Spleen (tissue), 11 donors: ENCODE measurements at regions not wholly inside any gene's neighbourhood (a gene's known extent, or its start where the extent isn't known, plus 50 kb on each side); places are given as distances from the start of the nearest gene placed in this dataset.
"Not testable (repeated sequence)": the region's sequence is repeated elsewhere in the genome, so short reads cannot be mapped to it uniquely, and the experiment has no call there.

Experiments used
- DNase-seq: peaks from one replicate; pipeline ENCODE4 v3.0.0-alpha.2; 2020
- H3K27ac ChIP-seq, 8 donors: fragments of 200-600 bp; sonication (generic) in 7 of 8; 1 replicate in 4 of 8; 2 replicates in 4 of 8; pipeline versions ENCODE4 v1.5.0 to v1.8.0; 2016 to 2021; ENCODE audit warnings: inconsistent platforms in 4 of 8, mild to moderate bottlenecking in 4 of 8, moderate library complexity in 1 of 8
- H3K27me3 ChIP-seq, 7 donors: fragments of 200-600 bp; sonication (generic) in 6 of 7; replicated peaks in 1 of 7; 1 replicate in 4 of 7; 2 replicates in 3 of 7; pipeline versions ENCODE4 v1.5.0 to v1.8.0; 2016 to 2021; ENCODE audit warnings: inconsistent platforms in 3 of 7, mild to moderate bottlenecking in 1 of 7
- H3K36me3 ChIP-seq, 6 donors: fragments of 200-600 bp; sonication (generic) in 5 of 6; 1 replicate in 4 of 6; 2 replicates in 2 of 6; pipeline versions ENCODE4 v1.5.0 to v1.8.0; 2016 to 2021; ENCODE audit warnings: inconsistent platforms in 2 of 6
- H3K4me1 ChIP-seq, 6 donors: fragments of 200-600 bp; sonication (generic) in 5 of 6; 1 replicate in 3 of 6; 2 replicates in 3 of 6; pipeline versions ENCODE4 v1.5.0 to v1.8.0; 2016 to 2021; ENCODE audit warnings: inconsistent platforms in 3 of 6
- H3K4me3 ChIP-seq, 8 donors: fragments of 200-600 bp; sonication (generic) in 7 of 8; 1 replicate in 4 of 8; 2 replicates in 4 of 8; pipeline versions ENCODE4 v1.5.0 to v1.8.0; 2016 to 2021; ENCODE audit warnings: inconsistent platforms in 4 of 8, mild to moderate bottlenecking in 4 of 8, moderate library complexity in 2 of 8
- H3K9me3 ChIP-seq, 8 donors: fragments of 200-600 bp; sonication (generic) in 7 of 8; 1 replicate in 4 of 8; 2 replicates in 4 of 8; pipeline versions ENCODE4 v1.5.0 to v1.8.0; 2016 to 2021; ENCODE audit warnings: inconsistent platforms in 4 of 8
- CTCF ChIP-seq, 11 experiments: fragments of 200-600 bp in 7 of 11; fragments of 450-650 bp in 4 of 11; sonication (generic) in 4 of 11; IDR thresholded peaks in 8 of 11; conservative IDR thresholded peaks in 3 of 11; 1 replicate in 7 of 11; 2 replicates in 4 of 11; pipeline versions ENCODE4 v1.4.0 to v1.8.0; 2016 to 2021; ENCODE audit warnings: antibody characterized with exemption in 11 of 11, inconsistent platforms in 4 of 11, mild to moderate bottlenecking in 1 of 11
- POLR2A ChIP-seq, 3 donors: fragments of 450-650 bp; IDR thresholded peaks; one replicate each; pipeline ENCODE4 v1.5.1; 2017; ENCODE audit warnings: antibody characterized with exemption in 3 of 3, mild to moderate bottlenecking in 1 of 3
- POLR2AphosphoS5 ChIP-seq, 3 donors: sonication (generic); formaldehyde crosslinking; IDR thresholded peaks; one replicate each; pipeline ENCODE4 v1.5.1; 2017; ENCODE audit warnings: antibody characterized with exemption in 3 of 3
- WGBS, 5 donors: extraction: QIAGEN DNeasy Blood & Tissue Kit in 3 of 5; methylation state at CpG; one replicate each; pipeline versions ENCODE4 v1.1.5 to v1.1.7; 2013 to 2018; 5-methylcytosine and 5-hydroxymethylcytosine counted together
- intact Hi-C: fragments of 100-400 bp; cut with DNase I; formaldehyde crosslinking; loops from one replicate; pipeline ENCODE4 v1.15.0; 2023; ENCODE audit warnings: low total_unique reads
- donor health status: healthy with polysubstance abuse.
- donor health status: DM: no; HTN: no; CAD: no; lungs with moderate emphysema.
- donor health status: DM: no; HTN: no; CAD: no.
- donor health status: Bipolar disorder and iron deficiency.
- donor health status: healthy.
- donor health status: DM: no; HTN: no; CAD: no.
- donor health status: DM: yes; HTN: yes; CAD: no.

- 85 to 92% (median 86%) methylated on average over 11 of the region's 11 CpGs for WGBS, 5 donors
- H3K4me1 ChIP-seq, intact Hi-C loops: not testable (repeated sequence)
Measured at GRCh38 chr17:27365329-27365945, 71.5 kb downstream of the WSB1 start.

GRCh38 chr17:27366437-27366836, 72.5 kb downstream of the WSB1 start:
- no peak for TF ChIP-seq CTCF (IDR thresholded peaks at IDR 0.05 in 8 of 11, conservative IDR thresholded peaks at IDR 0.05 in 3 of 11)
- TF ChIP-seq POLR2AphosphoS5 (IDR thresholded peaks at IDR 0.05): no peak
- no peak for TF ChIP-seq POLR2A (IDR thresholded peaks at IDR 0.05)
- intact Hi-C loops: no loop called here
- Histone ChIP-seq H3K27me3 (no peaks in the 10 kb centered on the region), H3K4me3 (no peak overlapping the region), H3K36me3 (no peaks in the 10 kb centered on the region), H3K27ac (no peak overlapping the region), H3K9me3 (peaks cover 0 to 16% (median 10%) of the 10 kb centered on the region in 8 donors), H3K4me1 (peaks cover 0 to 6% (median 0%) of the 10 kb centered on the region in 6 donors)
- DNase-seq: no peak
- 73 to 91% (median 85%) methylated on average over 5 of the region's 5 CpGs for WGBS, 5 donors

More at GRCh38 chr17:27365329-27365945, 71.5 kb downstream of the WSB1 start:
- H3K4me3 ChIP-seq, H3K27me3 ChIP-seq, H3K27ac ChIP-seq, H3K9me3 ChIP-seq, H3K36me3 ChIP-seq, DNase-seq: not testable (repeated sequence)

- no peak for DNase-seq
- Histone ChIP-seq H3K4me3 (no peak overlapping the region), H3K27me3 (no peaks in the 10 kb centered on the region), H3K27ac (no peak overlapping the region), H3K9me3 (peaks cover 0 to 25% (median 14%) of the 10 kb centered on the region in 8 donors), H3K36me3 (no peaks in the 10 kb centered on the region), H3K4me1 (peaks cover 0 to 6% (median 0%) of the 10 kb centered on the region in 6 donors)
- 60 to 68% (median 67%) methylated on average over 15 to 17 of the region's 17 CpGs for WGBS, 5 donors
- no peak for TF ChIP-seq POLR2AphosphoS5 (IDR thresholded peaks at IDR 0.05)
- TF ChIP-seq CTCF (IDR thresholded peaks at IDR 0.05 in 8 of 11, conservative IDR thresholded peaks at IDR 0.05 in 3 of 11): no peak
- no peak for TF ChIP-seq POLR2A (IDR thresholded peaks at IDR 0.05)
- intact Hi-C loops: no loop called here
Measured at GRCh38 chr17:27367121-27367981, 73.4 kb downstream of the WSB1 start.

GRCh38 chr17:27368151-27368795, 74.4 kb downstream of the WSB1 start:
- H3K4me3 ChIP-seq: no peak overlapping the region
- peaks cover 0 to 34% (median 17%) of the 10 kb centered on the region in 8 donors for H3K9me3 ChIP-seq
- no peak overlapping the region for H3K27ac ChIP-seq
- intact Hi-C loops: no loop called here
- no peak for DNase-seq
- 70 to 82% (median 76%) methylated on average over 4 of the region's 4 CpGs for WGBS, 5 donors
- no peak for TF ChIP-seq CTCF (IDR thresholded peaks at IDR 0.05 in 8 of 11, conservative IDR thresholded peaks at IDR 0.05 in 3 of 11)
- TF ChIP-seq POLR2A (IDR thresholded peaks at IDR 0.05): no peak
- no peak for TF ChIP-seq POLR2AphosphoS5 (IDR thresholded peaks at IDR 0.05)
- H3K4me1 ChIP-seq: peaks cover 0 to 6% (median 0%) of the 10 kb centered on the region in 6 donors
- no peaks in the 10 kb centered on the region for H3K36me3 ChIP-seq
- H3K27me3 ChIP-seq: no peaks in the 10 kb centered on the region
